Endodermal cell (in vitro differentiated cells): ENCODE measurements at regions not wholly inside any gene's neighbourhood (a gene's known extent, or its start where the extent isn't known, plus 50 kb on each side); places are given as distances from the start of the nearest gene placed in this dataset.

Source experiments
- DNase-seq: peaks from one replicate; pipeline ENCODE4 v3.0.0-alpha.2; 2017
- H3K27ac ChIP-seq: 2 replicates; pipeline ENCODE4 v1.5.1; 2013; ENCODE audit warnings: mild to moderate bottlenecking, low read depth, low read length, moderate library complexity
- H3K27me3 ChIP-seq: 2 replicates; pipeline ENCODE4 v1.6.1; 2013; ENCODE audit warnings: mild to moderate bottlenecking, low read length, moderate library complexity; ENCODE audit not compliant: insufficient read depth, control insufficient read depth, poor library complexity, severe bottlenecking
- H3K36me3 ChIP-seq: 2 replicates; pipeline ENCODE4 v1.7.0; 2013; ENCODE audit warnings: mild to moderate bottlenecking, low read length, moderate library complexity; ENCODE audit not compliant: control insufficient read depth, insufficient read depth
- H3K4me1 ChIP-seq: one replicate; pipeline ENCODE4 v1.7.0; 2013; ENCODE audit warnings: low read length; ENCODE audit not compliant: control insufficient read depth, insufficient read depth
- H3K4me3 ChIP-seq: 2 replicates; pipeline ENCODE4 v1.5.1; 2013; ENCODE audit warnings: mild to moderate bottlenecking, low read length, moderate library complexity
- H3K9ac ChIP-seq: 2 replicates; pipeline ENCODE4 v1.6.1; 2013; ENCODE audit warnings: mild to moderate bottlenecking, low read length, moderate library complexity; ENCODE audit not compliant: poor library complexity, severe bottlenecking; ENCODE audit errors: extremely low read depth
- H3K9me3 ChIP-seq: 2 replicates; pipeline ENCODE4 v1.6.1; 2013; ENCODE audit warnings: mild to moderate bottlenecking, low read length, moderate library complexity; ENCODE audit not compliant: control insufficient read depth
- H3K27ac Mint-ChIP-seq: 2 replicates; pipeline ENCODE4 v1.8.0; 2020; ENCODE audit warnings: mixed read lengths
- H3K27me3 Mint-ChIP-seq: 2 replicates; pipeline ENCODE4 v1.8.0; 2021; ENCODE audit warnings: mild to moderate bottlenecking, mixed read lengths; ENCODE audit not compliant: insufficient read depth
- H3K36me3 Mint-ChIP-seq: 2 replicates; pipeline ENCODE4 v1.8.0; 2020; ENCODE audit warnings: low read depth, mixed read lengths
- H3K4me1 Mint-ChIP-seq: 2 replicates; pipeline ENCODE4 v1.8.0; 2020; ENCODE audit warnings: mixed read lengths
- H3K4me3 Mint-ChIP-seq: 2 replicates; pipeline ENCODE4 v1.8.0; 2020; ENCODE audit warnings: mild to moderate bottlenecking, moderate library complexity, mixed read lengths
- H3K9me3 Mint-ChIP-seq: 2 replicates; pipeline ENCODE4 v1.8.0; 2020; ENCODE audit warnings: mild to moderate bottlenecking, mixed read lengths
- WGBS, 2 experiments: methylation state at CpG; one replicate each; pipeline versions ENCODE4 v1.1.5 to v1.1.7; 2013; ENCODE audit warnings: missing lambda C conversion rate in 2 of 2, mixed read lengths in 1 of 2; ENCODE audit not compliant: insufficient coverage in 1 of 2, insufficient read length in 1 of 2; 5-methylcytosine and 5-hydroxymethylcytosine counted together
- TF ChIP-seq, protein P1 (sequence below): fragments of 200-600 bp; sonication (generic); conservative IDR thresholded peaks from 2 replicates; pipeline ENCODE4 v1.5.0; 2021; ENCODE audit warnings: antibody characterized with exemption, mild to moderate bottlenecking

- H3K27ac Mint-ChIP-seq: no peak overlapping the region
- H3K36me3 ChIP-seq: no peaks in the 10 kb centered on the region
- no peaks in the 10 kb centered on the region for H3K27me3 ChIP-seq
- H3K4me3 Mint-ChIP-seq: no peak overlapping the region
- no peak overlapping the region for H3K4me3 ChIP-seq
- no peaks in the 10 kb centered on the region for H3K9me3 Mint-ChIP-seq
- 80 to 94% methylated on average over 1 to 3 of the region's 3 CpGs for WGBS, 2 experiments
- no peaks in the 10 kb centered on the region for H3K27me3 Mint-ChIP-seq
- peaks cover 4% of the 10 kb centered on the region for H3K4me1 ChIP-seq
- H3K9me3 ChIP-seq: no peaks in the 10 kb centered on the region
- DNase-seq: no peak
- H3K9ac ChIP-seq: no peak overlapping the region
- TF ChIP-seq, protein P1, sequence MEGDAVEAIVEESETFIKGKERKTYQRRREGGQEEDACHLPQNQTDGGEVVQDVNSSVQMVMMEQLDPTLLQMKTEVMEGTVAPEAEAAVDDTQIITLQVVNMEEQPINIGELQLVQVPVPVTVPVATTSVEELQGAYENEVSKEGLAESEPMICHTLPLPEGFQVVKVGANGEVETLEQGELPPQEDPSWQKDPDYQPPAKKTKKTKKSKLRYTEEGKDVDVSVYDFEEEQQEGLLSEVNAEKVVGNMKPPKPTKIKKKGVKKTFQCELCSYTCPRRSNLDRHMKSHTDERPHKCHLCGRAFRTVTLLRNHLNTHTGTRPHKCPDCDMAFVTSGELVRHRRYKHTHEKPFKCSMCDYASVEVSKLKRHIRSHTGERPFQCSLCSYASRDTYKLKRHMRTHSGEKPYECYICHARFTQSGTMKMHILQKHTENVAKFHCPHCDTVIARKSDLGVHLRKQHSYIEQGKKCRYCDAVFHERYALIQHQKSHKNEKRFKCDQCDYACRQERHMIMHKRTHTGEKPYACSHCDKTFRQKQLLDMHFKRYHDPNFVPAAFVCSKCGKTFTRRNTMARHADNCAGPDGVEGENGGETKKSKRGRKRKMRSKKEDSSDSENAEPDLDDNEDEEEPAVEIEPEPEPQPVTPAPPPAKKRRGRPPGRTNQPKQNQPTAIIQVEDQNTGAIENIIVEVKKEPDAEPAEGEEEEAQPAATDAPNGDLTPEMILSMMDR: no peak
- H3K4me1 Mint-ChIP-seq: peaks cover 4% of the 10 kb centered on the region
- no peak overlapping the region for H3K27ac ChIP-seq
- H3K36me3 Mint-ChIP-seq: no peaks in the 10 kb centered on the region
These were observed 63.3 kb upstream of the TRPC3 start for GRCh38 chr4:122015203-122015602.

DNA sequence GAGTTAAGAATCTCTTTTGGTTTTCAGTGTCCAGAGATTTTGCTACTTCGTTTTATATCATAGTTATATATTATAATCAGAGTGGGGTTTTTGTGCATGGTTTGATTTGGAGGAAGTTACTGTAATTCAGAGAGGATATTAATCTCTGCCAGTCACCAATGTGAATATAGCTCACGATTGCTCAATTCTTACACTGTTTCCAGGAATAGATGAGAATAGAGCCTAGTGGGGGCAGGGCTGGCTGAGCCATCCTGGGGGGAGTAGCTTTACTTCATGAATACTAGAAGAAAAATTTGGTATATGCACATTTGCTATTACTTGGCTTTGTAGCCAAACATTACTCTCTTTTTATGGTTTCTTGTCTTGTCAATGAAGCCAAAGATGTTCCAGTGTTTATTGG, 60.9 kb upstream of the TRPC3 start:
- no peaks in the 10 kb centered on the region for H3K36me3 Mint-ChIP-seq

GRCh38 chr4:122010610-122011009, 58.8 kb upstream of the TRPC3 start:
- Mint-ChIP-seq H3K4me3 (no peak overlapping the region), H3K27me3 (peaks cover 1% of the 10 kb centered on the region), H3K36me3 (no peaks in the 10 kb centered on the region), H3K27ac (no peak overlapping the region), H3K9me3 (no peaks in the 10 kb centered on the region), H3K4me1 (no peaks in the 10 kb centered on the region)
- TF ChIP-seq, protein P1: no peak
- Histone ChIP-seq H3K4me3 (no peak overlapping the region), H3K36me3 (no peaks in the 10 kb centered on the region), H3K27me3 (no peaks in the 10 kb centered on the region), H3K27ac (no peak overlapping the region), H3K9me3 (no peaks in the 10 kb centered on the region), H3K4me1 (no peaks in the 10 kb centered on the region), H3K9ac (no peak overlapping the region)
- WGBS, 2 experiments: 87% methylated on average over 2 of the region's 3 CpGs; no CpG with 5 or more reads in 1 of the 2 experiments
- no peak for DNase-seq

More for the DNA sequence above, 60.9 kb upstream of the TRPC3 start:
- Histone ChIP-seq H3K9ac (no peak overlapping the region), H3K27me3 (no peaks in the 10 kb centered on the region), H3K27ac (no peak overlapping the region), H3K36me3 (no peaks in the 10 kb centered on the region), H3K4me3 (no peak overlapping the region), H3K9me3 (no peaks in the 10 kb centered on the region), H3K4me1 (peaks cover 3% of the 10 kb centered on the region)
- Mint-ChIP-seq H3K27me3 (no peaks in the 10 kb centered on the region), H3K27ac (no peak overlapping the region), H3K9me3 (no peaks in the 10 kb centered on the region), H3K4me3 (no peak overlapping the region), H3K4me1 (peaks cover 4% of the 10 kb centered on the region)
- 100% methylated on average over 1 of the region's 2 CpGs for WGBS, 2 experiments
- DNase-seq: no peak
- TF ChIP-seq, protein P1: no peak
